Spleen (tissue), 7 donors: ENCODE measurements at regions not wholly inside any gene's neighbourhood (a gene's known extent, or its start where the extent isn't known, plus 50 kb on each side); places are given as distances from the start of the nearest gene placed in this dataset.

Experiments
- POLR2A ChIP-seq, 3 donors: fragments of 450-650 bp; IDR thresholded peaks; one replicate each; pipeline ENCODE4 v1.5.1; 2017; ENCODE audit warnings: antibody characterized with exemption in 3 of 3, mild to moderate bottlenecking in 1 of 3
- POLR2AphosphoS5 ChIP-seq, 3 donors: sonication (generic); formaldehyde crosslinking; IDR thresholded peaks; one replicate each; pipeline ENCODE4 v1.5.1; 2017; ENCODE audit warnings: antibody characterized with exemption in 3 of 3
- TF ChIP-seq, protein P1 (sequence below), 11 experiments: fragments of 200-600 bp in 7 of 11; fragments of 450-650 bp in 4 of 11; sonication (generic) in 4 of 11; IDR thresholded peaks in 8 of 11; conservative IDR thresholded peaks in 3 of 11; 1 replicate in 7 of 11; 2 replicates in 4 of 11; pipeline versions ENCODE4 v1.4.0 to v1.8.0; 2016 to 2021; ENCODE audit warnings: antibody characterized with exemption in 11 of 11, inconsistent platforms in 4 of 11, mild to moderate bottlenecking in 1 of 11
- donor health status: DM: no; HTN: no; CAD: no; lungs with moderate emphysema.
- donor health status: DM: no; HTN: no; CAD: no.
- donor health status: DM: no; HTN: no; CAD: no.

DNA sequence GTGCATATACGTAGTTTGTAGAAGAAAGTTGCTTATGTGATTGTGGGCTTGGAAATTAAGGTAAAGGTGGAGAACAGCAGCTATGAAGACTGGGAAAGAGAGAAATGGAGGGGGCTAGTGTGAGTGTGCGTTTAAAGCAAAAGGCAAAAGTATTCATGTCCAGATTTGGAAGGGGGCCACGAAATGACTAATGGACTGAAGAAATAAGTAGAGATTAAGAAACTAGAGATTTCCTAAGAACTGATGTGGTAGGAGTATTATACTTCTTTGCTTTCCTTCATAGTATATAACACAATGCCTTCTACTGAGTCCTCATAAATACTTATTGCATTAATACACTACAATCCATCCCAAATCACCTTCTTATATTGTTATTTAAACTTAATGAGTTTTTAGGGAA is 298.6 kb upstream of the NOVA1 start:
- no peak for TF ChIP-seq POLR2A (IDR thresholded peaks at IDR 0.05)
- TF ChIP-seq, protein P1, sequence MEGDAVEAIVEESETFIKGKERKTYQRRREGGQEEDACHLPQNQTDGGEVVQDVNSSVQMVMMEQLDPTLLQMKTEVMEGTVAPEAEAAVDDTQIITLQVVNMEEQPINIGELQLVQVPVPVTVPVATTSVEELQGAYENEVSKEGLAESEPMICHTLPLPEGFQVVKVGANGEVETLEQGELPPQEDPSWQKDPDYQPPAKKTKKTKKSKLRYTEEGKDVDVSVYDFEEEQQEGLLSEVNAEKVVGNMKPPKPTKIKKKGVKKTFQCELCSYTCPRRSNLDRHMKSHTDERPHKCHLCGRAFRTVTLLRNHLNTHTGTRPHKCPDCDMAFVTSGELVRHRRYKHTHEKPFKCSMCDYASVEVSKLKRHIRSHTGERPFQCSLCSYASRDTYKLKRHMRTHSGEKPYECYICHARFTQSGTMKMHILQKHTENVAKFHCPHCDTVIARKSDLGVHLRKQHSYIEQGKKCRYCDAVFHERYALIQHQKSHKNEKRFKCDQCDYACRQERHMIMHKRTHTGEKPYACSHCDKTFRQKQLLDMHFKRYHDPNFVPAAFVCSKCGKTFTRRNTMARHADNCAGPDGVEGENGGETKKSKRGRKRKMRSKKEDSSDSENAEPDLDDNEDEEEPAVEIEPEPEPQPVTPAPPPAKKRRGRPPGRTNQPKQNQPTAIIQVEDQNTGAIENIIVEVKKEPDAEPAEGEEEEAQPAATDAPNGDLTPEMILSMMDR (IDR thresholded peaks at IDR 0.05 in 8 of 11, conservative IDR thresholded peaks at IDR 0.05 in 3 of 11): no peak
- TF ChIP-seq POLR2AphosphoS5 (IDR thresholded peaks at IDR 0.05): no peak
